ENCODE measurements at regions not wholly inside any gene's neighbourhood (a gene's known extent, or its start where the extent isn't known, plus 50 kb on each side); places are given as distances from the start of the nearest gene placed in this dataset.

DNA sequence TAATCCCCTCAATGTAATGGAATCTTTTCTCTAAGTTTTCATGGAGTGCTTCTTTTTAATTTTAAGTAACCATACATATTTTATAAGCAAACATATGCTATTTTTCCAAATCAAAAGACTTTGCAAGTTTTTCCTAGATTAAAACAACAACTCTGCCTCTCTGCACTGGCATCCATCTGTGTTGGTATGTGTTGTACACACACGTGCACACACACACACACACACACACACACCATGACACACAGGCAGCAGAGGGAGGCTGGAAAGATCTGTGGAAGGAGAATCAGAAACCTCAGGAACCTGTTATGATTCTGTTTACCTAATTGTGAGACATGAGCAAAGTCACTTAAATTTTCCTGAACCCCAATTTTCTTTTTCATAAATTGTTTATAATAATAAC lies 295.0 kb upstream of the PRDM1 start:
- no peak for TF ChIP-seq BHLHE40 (IDR thresholded peaks at IDR 0.05; ENCODE audit: low read depth, low read length)
- TF ChIP-seq JUN (IDR thresholded peaks at IDR 0.05): no peak
- TF ChIP-seq, protein P1, sequence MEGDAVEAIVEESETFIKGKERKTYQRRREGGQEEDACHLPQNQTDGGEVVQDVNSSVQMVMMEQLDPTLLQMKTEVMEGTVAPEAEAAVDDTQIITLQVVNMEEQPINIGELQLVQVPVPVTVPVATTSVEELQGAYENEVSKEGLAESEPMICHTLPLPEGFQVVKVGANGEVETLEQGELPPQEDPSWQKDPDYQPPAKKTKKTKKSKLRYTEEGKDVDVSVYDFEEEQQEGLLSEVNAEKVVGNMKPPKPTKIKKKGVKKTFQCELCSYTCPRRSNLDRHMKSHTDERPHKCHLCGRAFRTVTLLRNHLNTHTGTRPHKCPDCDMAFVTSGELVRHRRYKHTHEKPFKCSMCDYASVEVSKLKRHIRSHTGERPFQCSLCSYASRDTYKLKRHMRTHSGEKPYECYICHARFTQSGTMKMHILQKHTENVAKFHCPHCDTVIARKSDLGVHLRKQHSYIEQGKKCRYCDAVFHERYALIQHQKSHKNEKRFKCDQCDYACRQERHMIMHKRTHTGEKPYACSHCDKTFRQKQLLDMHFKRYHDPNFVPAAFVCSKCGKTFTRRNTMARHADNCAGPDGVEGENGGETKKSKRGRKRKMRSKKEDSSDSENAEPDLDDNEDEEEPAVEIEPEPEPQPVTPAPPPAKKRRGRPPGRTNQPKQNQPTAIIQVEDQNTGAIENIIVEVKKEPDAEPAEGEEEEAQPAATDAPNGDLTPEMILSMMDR (IDR thresholded peaks at IDR 0.05): no peak
- TF ChIP-seq POLR2A (IDR thresholded peaks at IDR 0.05; ENCODE audit: low read length): no peak
- TF ChIP-seq, protein P2, sequence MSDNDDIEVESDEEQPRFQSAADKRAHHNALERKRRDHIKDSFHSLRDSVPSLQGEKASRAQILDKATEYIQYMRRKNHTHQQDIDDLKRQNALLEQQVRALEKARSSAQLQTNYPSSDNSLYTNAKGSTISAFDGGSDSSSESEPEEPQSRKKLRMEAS (IDR thresholded peaks at IDR 0.05): no peak
- TF ChIP-seq CHD4 (IDR thresholded peaks at IDR 0.05; ENCODE audit: borderline replicate concordance): no peak
- no peak for TF ChIP-seq NPAS2 (CRISPR knock-in tag; IDR thresholded peaks at IDR 0.05; ENCODE audit: borderline replicate concordance)
- no peak for TF ChIP-seq EP300 (IDR thresholded peaks at IDR 0.05)
- TF ChIP-seq ZFP36 (IDR thresholded peaks at IDR 0.05; ENCODE audit: borderline replicate concordance, partially characterized antibody): no peak
- TF ChIP-seq, protein P3, sequence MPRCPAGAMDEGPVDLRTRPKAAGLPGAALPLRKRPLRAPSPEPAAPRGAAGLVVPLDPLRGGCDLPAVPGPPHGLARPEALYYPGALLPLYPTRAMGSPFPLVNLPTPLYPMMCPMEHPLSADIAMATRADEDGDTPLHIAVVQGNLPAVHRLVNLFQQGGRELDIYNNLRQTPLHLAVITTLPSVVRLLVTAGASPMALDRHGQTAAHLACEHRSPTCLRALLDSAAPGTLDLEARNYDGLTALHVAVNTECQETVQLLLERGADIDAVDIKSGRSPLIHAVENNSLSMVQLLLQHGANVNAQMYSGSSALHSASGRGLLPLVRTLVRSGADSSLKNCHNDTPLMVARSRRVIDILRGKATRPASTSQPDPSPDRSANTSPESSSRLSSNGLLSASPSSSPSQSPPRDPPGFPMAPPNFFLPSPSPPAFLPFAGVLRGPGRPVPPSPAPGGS (IDR thresholded peaks at IDR 0.05): no peak
- no peak for TF ChIP-seq KDM1A (IDR thresholded peaks at IDR 0.05; ENCODE audit: low read depth)
- TF ChIP-seq, protein P4, sequence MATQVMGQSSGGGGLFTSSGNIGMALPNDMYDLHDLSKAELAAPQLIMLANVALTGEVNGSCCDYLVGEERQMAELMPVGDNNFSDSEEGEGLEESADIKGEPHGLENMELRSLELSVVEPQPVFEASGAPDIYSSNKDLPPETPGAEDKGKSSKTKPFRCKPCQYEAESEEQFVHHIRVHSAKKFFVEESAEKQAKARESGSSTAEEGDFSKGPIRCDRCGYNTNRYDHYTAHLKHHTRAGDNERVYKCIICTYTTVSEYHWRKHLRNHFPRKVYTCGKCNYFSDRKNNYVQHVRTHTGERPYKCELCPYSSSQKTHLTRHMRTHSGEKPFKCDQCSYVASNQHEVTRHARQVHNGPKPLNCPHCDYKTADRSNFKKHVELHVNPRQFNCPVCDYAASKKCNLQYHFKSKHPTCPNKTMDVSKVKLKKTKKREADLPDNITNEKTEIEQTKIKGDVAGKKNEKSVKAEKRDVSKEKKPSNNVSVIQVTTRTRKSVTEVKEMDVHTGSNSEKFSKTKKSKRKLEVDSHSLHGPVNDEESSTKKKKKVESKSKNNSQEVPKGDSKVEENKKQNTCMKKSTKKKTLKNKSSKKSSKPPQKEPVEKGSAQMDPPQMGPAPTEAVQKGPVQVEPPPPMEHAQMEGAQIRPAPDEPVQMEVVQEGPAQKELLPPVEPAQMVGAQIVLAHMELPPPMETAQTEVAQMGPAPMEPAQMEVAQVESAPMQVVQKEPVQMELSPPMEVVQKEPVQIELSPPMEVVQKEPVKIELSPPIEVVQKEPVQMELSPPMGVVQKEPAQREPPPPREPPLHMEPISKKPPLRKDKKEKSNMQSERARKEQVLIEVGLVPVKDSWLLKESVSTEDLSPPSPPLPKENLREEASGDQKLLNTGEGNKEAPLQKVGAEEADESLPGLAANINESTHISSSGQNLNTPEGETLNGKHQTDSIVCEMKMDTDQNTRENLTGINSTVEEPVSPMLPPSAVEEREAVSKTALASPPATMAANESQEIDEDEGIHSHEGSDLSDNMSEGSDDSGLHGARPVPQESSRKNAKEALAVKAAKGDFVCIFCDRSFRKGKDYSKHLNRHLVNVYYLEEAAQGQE (IDR thresholded peaks at IDR 0.05): no peak
- TF ChIP-seq CEBPB (IDR thresholded peaks at IDR 0.05): no peak
